ENCODE measurements at regions not wholly inside any gene's neighbourhood (a gene's known extent, or its start where the extent isn't known, plus 50 kb on each side); places are given as distances from the start of the nearest gene placed in this dataset.

- no peak for DNase-seq
Measured at GRCh38 chr3:159560214-159560979, 428.2 kb upstream of the IL12A start.

- no peak for DNase-seq
Measured at GRCh38 chr3:159565313-159565712, 423.3 kb upstream of the IL12A start.

GRCh38 chr3:159583662-159584061, 405.0 kb upstream of the IL12A start:
- DNase-seq = no peak

- no peak for DNase-seq
Measured at GRCh38 chr3:159584421-159584820, 404.2 kb upstream of the IL12A start.

GRCh38 chr3:159586571-159587202, 401.9 kb upstream of the IL12A start:
- DNase-seq = no peak

GRCh38 chr3:159593927-159594605, 394.6 kb upstream of the IL12A start:
- no peak for DNase-seq

GRCh38 chr3:159600291-159600690, 388.3 kb upstream of the IL12A start:
- no peak for DNase-seq

GRCh38 chr3:159604151-159604581, 384.5 kb upstream of the IL12A start:
- no peak for DNase-seq

GRCh38 chr3:159605101-159605500, 383.5 kb upstream of the IL12A start:
- DNase-seq = no peak

GRCh38 chr3:159605776-159606175, 382.9 kb upstream of the IL12A start:
- DNase-seq = no peak

GRCh38 chr3:159607856-159608255, 380.8 kb upstream of the IL12A start:
- no peak for DNase-seq

- DNase-seq = no peak
Measured at GRCh38 chr3:159608311-159608710, 380.3 kb upstream of the IL12A start.

GRCh38 chr3:159609625-159610024, 379.0 kb upstream of the IL12A start:
- no peak for DNase-seq

GRCh38 chr3:159616234-159616825, 372.3 kb upstream of the IL12A start:
- no peak for DNase-seq

GRCh38 chr3:159619341-159619885, 369.2 kb upstream of the IL12A start:
- no peak for DNase-seq

GRCh38 chr3:159620281-159620680, 368.4 kb upstream of the IL12A start:
- no peak for DNase-seq

- DNase-seq = no peak
Measured at GRCh38 chr3:159620873-159621272, 367.8 kb upstream of the IL12A start.

GRCh38 chr3:159624616-159625015, 364.0 kb upstream of the IL12A start:
- DNase-seq = no peak

GRCh38 chr3:159625594-159625993, 363.0 kb upstream of the IL12A start:
- no peak for DNase-seq

- no peak for DNase-seq
Measured at GRCh38 chr3:159626598-159626997, 362.0 kb upstream of the IL12A start.

GRCh38 chr3:159627229-159627628, 361.4 kb upstream of the IL12A start:
- no peak for DNase-seq

- DNase-seq = no peak
Measured at GRCh38 chr3:159627634-159628033, 361.0 kb upstream of the IL12A start.

- no peak for DNase-seq
Measured at GRCh38 chr3:159629329-159630084, 359.1 kb upstream of the IL12A start.

Measured in NCI-H1436 (cell line).